MV-4-11 (cell line): ENCODE measurements at regions not wholly inside any gene's neighbourhood (a gene's known extent, or its start where the extent isn't known, plus 50 kb on each side); places are given as distances from the start of the nearest gene placed in this dataset.

Experiments
- DNase-seq: peaks from one replicate; lab custom pipeline; 2025; lab: John Stamatoyannopoulos, UW

GRCh38 chr2:225137971-225138370 is 95.7 kb upstream of the DOCK10 start:
- no peak for DNase-seq

DNA sequence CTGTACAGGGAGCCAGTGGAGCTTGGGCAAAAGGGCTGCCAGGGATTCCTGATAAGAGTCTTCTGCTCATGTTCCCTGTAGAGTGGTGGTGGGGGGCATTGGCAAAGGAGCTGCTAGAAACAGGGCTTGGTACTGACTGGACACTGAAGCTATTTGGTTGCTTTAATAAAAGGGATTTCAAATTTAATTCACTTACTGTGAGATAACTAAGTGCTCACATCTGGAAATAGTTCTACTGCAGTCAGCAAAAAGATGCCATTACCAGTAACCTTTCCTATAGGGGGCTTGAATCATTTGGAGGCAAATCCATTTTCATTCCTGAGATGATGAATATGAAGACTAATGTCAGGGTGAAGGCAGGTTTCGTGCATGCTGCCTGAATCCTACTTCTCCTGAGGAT is 94.3 kb upstream of the DOCK10 start:
- DNase-seq: no peak

DNA sequence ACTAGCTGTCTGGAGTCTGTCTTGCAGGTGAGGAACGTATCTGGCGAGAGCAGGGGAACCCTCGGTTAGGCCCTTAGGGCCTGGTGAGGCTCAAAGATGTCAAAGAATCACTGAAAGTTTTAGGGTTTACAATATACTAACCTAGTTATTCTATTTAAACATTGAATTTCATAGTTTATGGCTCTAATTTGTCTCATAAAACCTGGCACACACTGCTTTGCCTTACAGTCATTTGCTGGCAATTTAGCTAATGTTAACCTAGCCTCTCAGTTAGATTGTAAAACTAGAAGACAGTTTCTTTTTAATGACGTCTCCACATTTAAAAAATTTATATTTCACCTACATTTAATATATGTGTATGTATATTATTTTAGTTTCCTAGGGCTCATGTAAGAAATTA is 89.6 kb upstream of the DOCK10 start:
- no peak for DNase-seq

- DNase-seq: no peak
Measured at GRCh38 chr2:225130093-225130492, 87.8 kb upstream of the DOCK10 start.

- DNase-seq: no peak
Measured at GRCh38 chr2:225124311-225125017, 82.2 kb upstream of the DOCK10 start.

DNA sequence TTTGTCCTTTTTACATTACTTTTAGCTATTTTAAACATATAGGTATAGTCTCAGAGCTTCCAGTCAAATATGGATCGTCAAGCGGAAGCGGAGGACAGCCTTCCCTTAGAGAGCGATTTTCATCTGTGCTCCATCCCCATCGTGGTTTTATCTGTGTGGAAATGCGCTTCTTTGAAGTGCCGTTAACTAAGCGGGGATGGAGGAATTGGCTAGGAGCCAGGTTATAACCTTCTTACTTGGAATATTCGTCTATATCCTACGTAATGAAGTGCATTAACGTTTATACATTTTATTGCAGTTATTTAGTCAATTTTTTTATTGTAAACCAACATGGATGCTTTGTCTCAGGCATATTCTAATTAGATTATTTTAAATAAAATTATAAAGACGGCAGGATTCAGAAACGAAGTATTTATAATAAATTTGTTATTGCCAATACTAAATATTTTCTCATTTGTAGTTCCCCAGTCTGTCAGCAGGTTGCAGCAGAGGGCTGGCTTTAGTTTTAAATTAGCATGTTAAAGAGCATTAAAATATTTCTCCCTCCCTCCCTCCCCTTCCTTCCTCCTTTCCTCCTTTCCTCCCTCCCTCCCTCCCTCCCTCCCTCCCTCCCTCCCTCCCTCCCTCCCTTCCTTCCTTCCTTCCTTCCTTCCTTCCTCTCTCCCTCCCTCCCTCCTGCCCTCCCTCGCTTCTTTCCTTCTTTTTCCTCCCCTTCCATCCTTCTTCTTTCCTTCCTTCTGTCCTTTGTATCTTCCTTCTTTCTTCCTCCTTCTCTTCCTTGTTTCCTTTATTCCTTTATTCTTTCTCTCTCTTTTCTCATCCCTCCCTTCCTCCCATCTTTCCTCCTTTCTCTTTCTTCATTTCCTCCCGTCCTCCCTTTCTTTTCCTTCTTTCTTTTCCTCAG is 80.6 kb upstream of the DOCK10 start:
- peak; percentile 13 for DNase-seq

DNA sequence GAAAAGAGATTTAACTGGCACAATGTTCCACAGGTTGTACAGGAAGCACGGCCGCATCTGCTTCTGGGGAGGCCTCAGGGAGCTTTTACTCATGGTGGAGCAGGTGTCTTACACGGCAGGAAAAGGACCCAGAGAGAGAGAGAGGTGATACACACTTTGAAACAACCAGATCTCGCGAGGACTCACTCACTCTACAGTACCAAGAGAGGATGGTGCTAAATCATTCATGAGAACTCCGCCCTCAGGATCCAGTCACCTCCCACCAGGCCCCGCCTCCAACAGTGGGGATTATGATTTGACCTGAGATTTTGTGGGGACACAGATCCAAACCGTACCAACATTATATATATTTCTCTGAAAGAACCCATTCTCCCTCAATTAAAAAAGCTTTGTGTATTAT is 79.7 kb upstream of the DOCK10 start:
- DNase-seq: no peak

- no peak for DNase-seq
Measured at GRCh38 chr2:225120186-225120585, 77.9 kb upstream of the DOCK10 start.

DNA sequence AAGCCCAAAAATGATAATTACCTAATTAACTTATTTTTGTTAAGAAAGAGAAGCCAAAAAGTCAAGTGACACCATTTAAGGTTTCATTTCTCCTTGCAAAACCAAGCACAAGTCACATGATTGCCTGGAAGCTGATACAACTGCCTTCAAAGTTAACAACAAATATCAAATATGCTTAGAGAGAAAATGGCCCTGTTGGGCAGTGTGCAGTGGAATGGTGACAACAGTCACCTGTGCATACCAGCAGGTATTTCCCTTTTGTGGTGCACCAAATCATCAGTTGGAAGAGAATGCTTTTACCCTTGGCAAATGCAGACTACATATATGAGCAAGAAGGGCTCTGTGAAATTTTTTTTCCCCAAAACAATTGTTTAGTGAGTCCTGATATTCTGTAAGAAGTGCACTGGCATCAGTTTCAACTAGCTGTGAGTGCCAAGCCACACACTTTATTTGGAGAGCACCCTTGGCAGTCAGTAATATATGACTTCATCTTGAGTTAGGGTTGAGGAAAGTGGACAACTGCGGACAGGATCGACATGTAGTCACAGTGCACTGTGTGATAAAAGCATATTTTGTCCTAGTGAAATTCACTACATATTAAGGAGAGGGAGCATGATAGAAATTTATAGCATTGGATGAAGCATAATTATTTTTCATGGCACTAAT is 74.9 kb upstream of the DOCK10 start:
- DNase-seq: peak; percentile 64

DNA sequence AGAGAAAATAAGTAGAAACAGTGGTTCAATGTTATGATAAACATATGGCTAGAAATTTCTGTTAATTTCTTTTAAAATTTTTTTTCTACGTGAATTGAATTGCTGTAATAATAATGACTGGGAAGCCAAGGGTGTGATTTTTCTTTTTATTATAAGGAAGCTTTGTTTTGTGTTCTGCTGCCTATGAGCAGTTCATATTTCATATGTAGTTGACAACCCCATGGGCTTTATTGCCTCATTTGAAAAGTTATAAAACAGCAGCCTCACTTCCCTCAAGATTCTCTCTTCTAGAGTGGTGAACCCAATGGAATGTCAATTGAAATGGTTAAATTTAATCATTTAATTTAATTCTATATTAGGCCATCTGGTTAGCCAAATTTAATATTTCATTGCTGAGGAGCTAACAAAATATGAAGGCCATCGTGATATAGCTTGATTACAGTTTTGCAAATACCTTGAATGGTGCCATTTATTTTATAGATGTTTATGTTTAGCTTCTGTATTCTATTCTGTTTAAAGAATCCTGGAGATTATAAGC is 72.6 kb upstream of the DOCK10 start:
- DNase-seq: no peak

DNA sequence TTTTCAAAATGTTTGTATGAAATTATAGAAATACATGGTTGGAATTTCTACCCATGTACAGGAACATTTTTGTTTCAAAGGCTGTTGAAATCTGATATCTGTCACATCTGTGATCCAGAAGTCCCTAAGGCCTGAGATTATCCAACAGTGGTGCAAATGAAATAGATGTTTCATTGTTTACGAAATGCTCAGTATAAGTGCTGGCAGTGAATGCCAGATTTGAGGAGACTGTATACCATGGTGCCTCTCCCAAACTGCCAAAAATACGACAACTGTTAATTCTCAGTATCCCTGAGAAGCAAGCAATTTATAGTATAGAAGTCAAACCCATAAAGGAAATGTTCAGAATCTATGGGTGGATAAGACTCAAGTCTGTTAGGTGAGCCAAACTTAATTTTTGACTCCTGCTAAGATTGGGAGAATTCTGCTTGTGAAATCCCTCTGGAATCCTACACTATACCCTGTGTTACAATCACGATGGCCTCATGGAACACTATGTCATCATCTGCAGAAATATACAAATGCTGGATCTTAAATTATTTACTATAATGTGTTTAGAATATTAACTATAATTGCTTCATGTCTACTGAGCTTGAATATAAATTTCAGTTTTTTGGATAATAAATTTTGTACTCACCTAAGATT is 71.2 kb upstream of the DOCK10 start:
- no peak for DNase-seq

- DNase-seq: peak; percentile 96
Measured at GRCh38 chr2:225112362-225113126, 70.3 kb upstream of the DOCK10 start.

DNA sequence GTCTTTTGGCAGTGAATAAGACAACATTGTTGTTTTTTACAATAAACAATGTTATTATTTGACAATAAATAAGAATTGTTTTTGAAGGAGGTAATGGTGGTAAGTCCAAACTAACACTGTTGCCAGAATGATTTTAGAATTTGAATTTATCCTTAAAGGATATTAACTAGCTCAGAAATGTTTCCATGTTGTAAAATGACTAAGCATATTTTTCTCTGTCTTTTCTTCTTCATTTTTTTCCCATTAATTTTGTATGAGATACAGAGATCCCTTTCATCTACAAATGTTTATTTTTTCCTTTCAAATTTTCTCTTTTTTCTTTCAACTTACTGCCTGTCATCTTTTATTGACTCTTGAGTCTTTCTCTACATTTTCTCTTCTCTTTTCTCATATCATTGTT is 66.5 kb upstream of the DOCK10 start:
- DNase-seq: no peak

DNA sequence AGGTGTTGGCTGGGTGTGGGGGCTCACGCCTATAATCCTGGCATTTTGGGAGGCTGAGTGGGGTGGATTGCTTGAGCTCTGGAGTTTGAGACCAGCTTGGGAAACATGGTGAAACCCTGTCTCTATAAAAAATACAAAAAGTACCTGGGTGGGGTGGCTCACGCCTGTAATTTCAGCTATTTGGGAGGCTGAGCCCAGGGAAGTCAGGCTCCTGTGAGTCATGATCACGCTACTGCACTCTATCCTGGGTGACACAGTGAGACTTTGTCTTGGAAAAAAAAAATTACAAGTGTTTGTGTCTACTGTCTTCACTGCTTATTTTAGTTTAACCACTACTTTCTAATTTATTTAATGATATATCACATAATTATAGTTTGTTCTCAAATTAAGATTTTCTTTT is 62.7 kb upstream of the DOCK10 start:
- DNase-seq: no peak

GRCh38 chr2:225104321-225104720 is 62.1 kb upstream of the DOCK10 start:
- DNase-seq: no peak

DNA sequence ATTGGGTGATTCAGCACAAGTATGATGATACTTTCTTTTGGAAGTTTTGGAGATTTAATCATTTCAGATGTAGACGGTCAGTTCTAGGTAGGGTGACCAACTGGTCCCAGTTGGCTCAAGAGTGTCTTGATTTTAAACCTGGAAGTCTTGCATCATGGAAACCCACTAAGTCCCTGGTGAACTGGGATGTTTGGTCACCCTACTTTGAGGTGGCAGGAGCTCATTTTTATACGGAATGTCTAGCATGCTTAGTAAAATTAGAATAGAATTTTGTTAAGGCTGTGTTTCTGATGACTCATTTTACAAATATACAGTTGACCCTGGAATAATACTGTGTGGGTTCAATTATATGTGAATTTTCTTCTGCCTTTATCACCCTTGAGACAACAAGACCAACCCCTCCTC is 61.5 kb upstream of the DOCK10 start:
- no peak for DNase-seq

- no peak for DNase-seq
Measured at GRCh38 chr2:225100856-225101294, 58.6 kb upstream of the DOCK10 start.

- DNase-seq: no peak
Measured at GRCh38 chr2:225100269-225100668, 58.0 kb upstream of the DOCK10 start.

DNA sequence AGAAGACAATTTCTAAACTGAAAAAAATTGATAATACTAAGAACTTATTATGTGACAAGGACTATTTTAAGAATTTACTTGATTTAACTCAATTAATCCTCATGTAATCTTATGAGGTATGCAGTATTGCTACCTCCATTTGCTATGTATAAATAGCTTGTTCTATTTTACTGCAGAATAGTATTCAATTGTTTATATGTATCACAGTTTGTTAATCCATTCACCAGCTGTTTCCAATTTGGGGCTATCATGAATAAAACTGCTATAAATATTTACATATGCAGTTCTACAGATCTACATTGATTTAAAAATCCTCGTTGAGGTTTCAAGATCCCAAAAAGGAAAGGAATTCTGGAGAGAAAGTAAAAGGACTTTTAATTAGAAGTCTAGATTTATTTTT is 54.8 kb upstream of the DOCK10 start:
- no peak for DNase-seq
